AG04450 (cell line): ENCODE measurements at regions not wholly inside any gene's neighbourhood (a gene's known extent, or its start where the extent isn't known, plus 50 kb on each side); places are given as distances from the start of the nearest gene placed in this dataset.
"Not testable (repeated sequence)": the region's sequence is repeated elsewhere in the genome, so short reads cannot be mapped to it uniquely, and the experiment has no call there.

Source experiments
- CTCF ChIA-PET: fragments of 300-600, 350-600 bp; formaldehyde crosslinking; extraction: SDS; loops from one replicate; lab custom pipeline; 2022; ENCODE audit warnings: antibody characterized with exemption, inconsistent platforms; lab: Charles Lee
- POLR2A ChIA-PET: fragments of 350-600 bp; formaldehyde crosslinking; extraction: SDS; loops from one replicate; lab custom pipeline; 2021; ENCODE audit warnings: antibody characterized with exemption, inconsistent platforms; lab: Yijun Ruan, JAX
- DNase-seq: peaks from one replicate; pipeline ENCODE4 v3.0.0-alpha.2; 2011; ENCODE audit warnings: low read depth, low spot score
- H3K27ac ChIP-seq: one replicate; pipeline ENCODE4 v1.5.1; 2012; ENCODE audit warnings: low read depth, low read length, control low read depth
- H3K27me3 ChIP-seq: one replicate; pipeline ENCODE4 v1.6.0; 2012; ENCODE audit warnings: low read length; ENCODE audit not compliant: control insufficient read depth, insufficient read depth
- H3K4me3 ChIP-seq: 2 replicates; pipeline ENCODE4 v1.5.1; 2011; ENCODE audit warnings: mild to moderate bottlenecking, low read depth, low read length, control low read depth
- H3K9me3 ChIP-seq: 2 replicates; pipeline ENCODE4 v1.5.1; 2012; ENCODE audit warnings: low read length; ENCODE audit not compliant: control insufficient read depth, insufficient read depth
- TF ChIP-seq, protein P1 (sequence below): IDR thresholded peaks from 2 replicates; pipeline ENCODE4 v1.5.1; 2011; ENCODE audit warnings: low read depth, low read length, control low read depth, inconsistent platforms

GRCh38 chr1:5769760-5770159 lies 222.5 kb downstream of the NPHP4 start:
- DNase-seq = no peak
- H3K27ac ChIP-seq = no peak overlapping the region
- H3K4me3 ChIP-seq = no peak overlapping the region
- ChIA-PET POLR2A (no interaction called here), CTCF (no interaction called here)
- TF ChIP-seq, protein P1, sequence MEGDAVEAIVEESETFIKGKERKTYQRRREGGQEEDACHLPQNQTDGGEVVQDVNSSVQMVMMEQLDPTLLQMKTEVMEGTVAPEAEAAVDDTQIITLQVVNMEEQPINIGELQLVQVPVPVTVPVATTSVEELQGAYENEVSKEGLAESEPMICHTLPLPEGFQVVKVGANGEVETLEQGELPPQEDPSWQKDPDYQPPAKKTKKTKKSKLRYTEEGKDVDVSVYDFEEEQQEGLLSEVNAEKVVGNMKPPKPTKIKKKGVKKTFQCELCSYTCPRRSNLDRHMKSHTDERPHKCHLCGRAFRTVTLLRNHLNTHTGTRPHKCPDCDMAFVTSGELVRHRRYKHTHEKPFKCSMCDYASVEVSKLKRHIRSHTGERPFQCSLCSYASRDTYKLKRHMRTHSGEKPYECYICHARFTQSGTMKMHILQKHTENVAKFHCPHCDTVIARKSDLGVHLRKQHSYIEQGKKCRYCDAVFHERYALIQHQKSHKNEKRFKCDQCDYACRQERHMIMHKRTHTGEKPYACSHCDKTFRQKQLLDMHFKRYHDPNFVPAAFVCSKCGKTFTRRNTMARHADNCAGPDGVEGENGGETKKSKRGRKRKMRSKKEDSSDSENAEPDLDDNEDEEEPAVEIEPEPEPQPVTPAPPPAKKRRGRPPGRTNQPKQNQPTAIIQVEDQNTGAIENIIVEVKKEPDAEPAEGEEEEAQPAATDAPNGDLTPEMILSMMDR = no peak
- H3K9me3 ChIP-seq = peaks cover 60% of the 10 kb centered on the region
- no peaks in the 10 kb centered on the region for H3K27me3 ChIP-seq

GRCh38 chr1:5769146-5769545 lies 223.1 kb downstream of the NPHP4 start:
- CTCF ChIA-PET = no interaction called here

GRCh38 chr1:5768014-5768413 lies 224.2 kb downstream of the NPHP4 start:
- DNase-seq = no peak
- Histone ChIP-seq H3K27me3 (no peaks in the 10 kb centered on the region), H3K4me3 (no peak overlapping the region), H3K9me3 (peaks cover 56% of the 10 kb centered on the region), H3K27ac (no peak overlapping the region)
- CTCF ChIA-PET = no interaction called here
- TF ChIP-seq, protein P1 = no peak
- POLR2A ChIA-PET = no interaction called here

More at GRCh38 chr1:5769146-5769545, 223.1 kb downstream of the NPHP4 start:
- DNase-seq = no peak
- Histone ChIP-seq H3K27ac (no peak overlapping the region), H3K27me3 (no peaks in the 10 kb centered on the region), H3K9me3 (peaks cover 58% of the 10 kb centered on the region), H3K4me3 (no peak overlapping the region)
- TF ChIP-seq, protein P1 = no peak
- POLR2A ChIA-PET = no interaction called here

DNA sequence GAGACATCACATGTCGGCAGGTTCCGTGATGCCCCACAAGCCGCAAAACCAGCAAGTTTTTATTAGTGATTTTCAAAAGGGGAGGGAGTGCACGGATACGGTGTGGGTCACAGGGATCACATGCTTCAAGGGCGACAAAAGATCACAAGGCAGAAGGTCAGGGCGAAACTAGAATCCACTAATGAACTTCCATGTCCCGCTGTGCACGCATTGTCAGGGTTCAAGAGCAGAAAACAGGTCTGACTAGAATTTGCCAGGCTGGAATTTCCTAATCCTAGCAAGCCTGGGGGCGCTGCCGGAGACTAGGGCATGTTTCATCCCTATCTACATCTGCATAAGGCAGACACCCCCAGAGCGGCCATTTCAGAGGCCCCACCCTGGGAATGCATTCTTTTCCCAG lies 225.2 kb downstream of the NPHP4 start:
- H3K4me3 ChIP-seq, DNase-seq, CTCF ChIA-PET, POLR2A ChIA-PET, H3K27ac ChIP-seq, H3K27me3 ChIP-seq: not testable (repeated sequence)
- H3K9me3 ChIP-seq = peaks cover 56% of the 10 kb centered on the region

DNA sequence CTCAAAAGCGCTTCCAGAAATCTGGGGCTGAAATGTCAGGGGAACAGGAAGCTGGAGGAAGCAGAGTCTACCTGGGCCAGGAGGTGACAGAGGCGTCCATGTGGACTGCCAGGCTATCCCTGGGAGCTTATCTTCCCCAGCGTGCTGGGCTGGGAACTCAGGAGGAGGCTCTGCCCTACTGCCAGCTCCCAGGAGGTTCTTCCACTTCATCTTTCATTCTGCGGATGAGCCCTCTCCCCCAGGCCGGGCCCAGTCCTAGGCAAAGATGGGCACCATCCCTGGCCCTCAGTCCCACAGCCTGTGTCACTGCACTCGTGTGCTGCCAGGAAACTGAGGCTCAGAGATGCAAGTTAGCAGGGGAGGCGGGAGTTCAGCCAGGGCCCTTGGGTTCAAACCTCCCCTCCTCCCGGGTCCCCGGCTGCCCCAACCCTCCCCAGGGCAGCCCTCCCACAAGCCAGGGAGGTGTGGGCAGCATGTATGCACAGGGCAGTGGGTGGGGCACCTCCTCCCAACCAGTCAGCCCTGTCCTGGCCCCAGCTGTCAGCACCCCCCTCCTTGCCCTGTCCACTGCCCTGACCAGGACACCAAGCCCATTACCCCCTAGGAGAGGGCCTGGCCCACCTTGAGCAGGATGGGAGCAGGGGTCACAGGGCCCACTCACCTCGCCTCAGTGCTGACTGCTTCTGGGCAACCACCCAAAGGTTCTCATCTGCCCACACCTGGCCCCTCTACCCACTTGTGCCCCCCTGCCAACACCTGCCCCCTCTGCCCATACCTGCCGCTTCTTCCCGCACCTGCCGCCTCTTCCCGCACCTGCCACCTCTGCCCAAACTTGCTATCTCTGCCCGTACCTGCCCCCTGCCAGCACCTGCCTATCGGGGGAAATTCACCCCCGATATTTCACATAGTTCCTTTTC lies 226.0 kb downstream of the NPHP4 start:
- TF ChIP-seq, protein P1 = no peak
- peaks cover 56% of the 10 kb centered on the region for H3K9me3 ChIP-seq
- H3K27ac ChIP-seq = no peak overlapping the region
- DNase-seq = no peak
- ChIA-PET POLR2A (no interaction called here), CTCF (interaction anchor here (1.8 kb wide), 1 partner anchor 20 kb away, joined by 4 read pairs; no protein-coding TSS in a partner anchor)
- H3K27me3 ChIP-seq = no peaks in the 10 kb centered on the region
- H3K4me3 ChIP-seq = no peak overlapping the region
